Tibial nerve (tissue), 4 donors: ENCODE measurements at regions not wholly inside any gene's neighbourhood (a gene's known extent, or its start where the extent isn't known, plus 50 kb on each side); places are given as distances from the start of the nearest gene placed in this dataset.

Experiments
- DNase-seq, 2 donors: peaks; one replicate each; pipeline ENCODE4 v3.0.0-alpha.2; 2019; ENCODE audit warnings: low spot score in 2 of 2
- H3K27ac ChIP-seq, 4 donors: fragments of 200-600 bp; sonication (generic) in 3 of 4; one replicate each; pipeline ENCODE4 v1.5.1; 2017 to 2019; ENCODE audit warnings: mild to moderate bottlenecking in 1 of 4
- H3K27me3 ChIP-seq, 2 donors: fragments of 200-600 bp; sonication (generic) in 1 of 2; one replicate each; pipeline versions ENCODE4 v1.5.1 to v1.6.0; 2017 to 2019
- H3K36me3 ChIP-seq, 3 donors: fragments of 200-600 bp; sonication (generic); one replicate each; pipeline ENCODE4 v1.5.1; 2018 to 2019
- H3K4me1 ChIP-seq, 4 donors: fragments of 200-600 bp; sonication (generic) in 3 of 4; one replicate each; pipeline ENCODE4 v1.5.1; 2017 to 2019
- H3K4me3 ChIP-seq, 4 donors: fragments of 200-600 bp; sonication (generic) in 3 of 4; one replicate each; pipeline ENCODE4 v1.5.1; 2017 to 2019; ENCODE audit warnings: mild to moderate bottlenecking in 1 of 4, moderate library complexity in 1 of 4
- H3K9me3 ChIP-seq, 4 donors: fragments of 200-600 bp; sonication (generic) in 3 of 4; one replicate each; pipeline ENCODE4 v1.5.1; 2017 to 2019
- CTCF ChIP-seq, 5 experiments: fragments of 200-600 bp in 3 of 5; fragments of 450-650 bp in 2 of 5; sonication (generic) in 3 of 5; IDR thresholded peaks; one replicate each; pipeline ENCODE4 v1.5.1; 2016 to 2019; ENCODE audit warnings: antibody characterized with exemption in 5 of 5, mild to moderate bottlenecking in 3 of 5, moderate library complexity in 2 of 5
- EP300 ChIP-seq, 2 donors: sonication (generic); formaldehyde crosslinking; IDR thresholded peaks; one replicate each; pipeline ENCODE4 v1.6.1; 2017; ENCODE audit warnings: antibody characterized with exemption in 2 of 2, mild to moderate bottlenecking in 1 of 2
- POLR2A ChIP-seq, 2 donors: fragments of 450-650 bp; IDR thresholded peaks; one replicate each; pipeline ENCODE4 v1.6.1; 2017; ENCODE audit warnings: antibody characterized with exemption in 2 of 2, mild to moderate bottlenecking in 2 of 2, moderate library complexity in 2 of 2
- WGBS, 2 donors: methylation state at CpG; one replicate each; pipeline ENCODE4 v1.1.5; 2018; 5-methylcytosine and 5-hydroxymethylcytosine counted together

- no peak for TF ChIP-seq POLR2A (IDR thresholded peaks at IDR 0.05)
- no peak for TF ChIP-seq EP300 (IDR thresholded peaks at IDR 0.05)
- TF ChIP-seq CTCF (IDR thresholded peaks at IDR 0.05) = no peak
- DNase-seq = no peak
- H3K4me1 ChIP-seq = no peaks in the 10 kb centered on the region
- peaks cover 0 to 19% (median 2%) of the 10 kb centered on the region in 4 donors for H3K9me3 ChIP-seq
- no peaks in the 10 kb centered on the region for H3K27me3 ChIP-seq
- no peak overlapping the region for H3K4me3 ChIP-seq
- no peaks in the 10 kb centered on the region for H3K36me3 ChIP-seq
- 68 to 80% methylated on average over 3 of the region's 3 CpGs for WGBS, 2 donors
- no peak overlapping the region for H3K27ac ChIP-seq
Measured at GRCh38 chr2:191486584-191487320, 191.2 kb upstream of the NABP1 start.

GRCh38 chr2:191488135-191488534, 189.8 kb upstream of the NABP1 start:
- peaks cover 0 to 7% (median 0%) of the 10 kb centered on the region in 4 donors for H3K9me3 ChIP-seq

DNA sequence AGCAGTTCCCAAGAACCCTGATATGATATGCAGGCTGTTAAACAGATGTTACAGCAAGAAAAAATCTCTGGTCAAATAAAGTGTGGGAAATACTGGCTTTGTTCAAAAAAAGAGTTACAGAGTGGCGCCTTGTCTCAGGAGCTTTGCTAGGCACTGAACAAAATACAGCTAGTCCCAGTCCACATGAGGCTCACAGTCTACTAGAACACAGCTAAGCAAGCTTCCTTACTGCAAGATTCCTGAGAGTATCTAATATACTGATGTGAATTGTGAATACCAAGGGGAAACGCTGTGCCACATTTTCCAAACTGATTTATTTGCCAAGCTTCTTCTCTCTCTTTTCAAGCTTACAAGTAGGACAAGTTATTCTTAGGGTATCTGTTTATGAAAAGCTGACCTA, 188.8 kb upstream of the NABP1 start:
- Histone ChIP-seq H3K36me3 (no peaks in the 10 kb centered on the region), H3K9me3 (peaks cover 0 to 4% (median 0%) of the 10 kb centered on the region in 4 donors), H3K27me3 (no peaks in the 10 kb centered on the region), H3K4me1 (no peaks in the 10 kb centered on the region), H3K27ac (no peak overlapping the region), H3K4me3 (no peak overlapping the region)
- 69 to 71% methylated on average over 2 of the region's 2 CpGs for WGBS, 2 donors
- no peak for TF ChIP-seq CTCF (IDR thresholded peaks at IDR 0.05)
- no peak for TF ChIP-seq POLR2A (IDR thresholded peaks at IDR 0.05)
- TF ChIP-seq EP300 (IDR thresholded peaks at IDR 0.05) = no peak
- DNase-seq = no peak

More at GRCh38 chr2:191488135-191488534, 189.8 kb upstream of the NABP1 start:
- DNase-seq = no peak
- H3K27ac ChIP-seq = no peak overlapping the region
- WGBS, 2 donors = 77 to 86% methylated on average over 7 of the region's 7 CpGs
- H3K36me3 ChIP-seq = no peaks in the 10 kb centered on the region
- no peaks in the 10 kb centered on the region for H3K27me3 ChIP-seq
- TF ChIP-seq CTCF (IDR thresholded peaks at IDR 0.05) (no peak), POLR2A (IDR thresholded peaks at IDR 0.05) (no peak), EP300 (IDR thresholded peaks at IDR 0.05) (no peak)
- no peak overlapping the region for H3K4me3 ChIP-seq
- H3K4me1 ChIP-seq = no peaks in the 10 kb centered on the region

GRCh38 chr2:191496838-191497237, 181.1 kb upstream of the NABP1 start:
- H3K36me3 ChIP-seq = no peaks in the 10 kb centered on the region
- WGBS, 2 donors = 87 to 94% methylated on average over 2 of the region's 2 CpGs

More at GRCh38 chr2:191496838-191497237, 181.1 kb upstream of the NABP1 start:
- Histone ChIP-seq H3K9me3 (peaks cover 0 to 9% (median 0%) of the 10 kb centered on the region in 4 donors), H3K4me3 (no peak overlapping the region), H3K4me1 (peaks cover 0 to 16% (median 0%) of the 10 kb centered on the region in 4 donors), H3K27me3 (no peaks in the 10 kb centered on the region), H3K27ac (no peak overlapping the region)
- no peak for TF ChIP-seq CTCF (IDR thresholded peaks at IDR 0.05)
- TF ChIP-seq EP300 (IDR thresholded peaks at IDR 0.05) = no peak
- TF ChIP-seq POLR2A (IDR thresholded peaks at IDR 0.05) = no peak
- DNase-seq = no peak
